WTC11 (cell line): ENCODE measurements at regions not wholly inside any gene's neighbourhood (a gene's known extent, or its start where the extent isn't known, plus 50 kb on each side); places are given as distances from the start of the nearest gene placed in this dataset.

Experiments used
- ATAC-seq: fragments of 200-7000 bp; cut with Tn5 transposase; 2 replicates; pipeline ENCODE4 v1.10.0; 2021; ENCODE audit warnings: mild to moderate bottlenecking, moderate library complexity
- CTCF ChIA-PET: fragments of 300-600 bp; sonication (Branson Sonifier 250); formaldehyde crosslinking; loops from one replicate; lab custom pipeline; 2021; ENCODE audit warnings: antibody characterized with exemption; lab: Charles Lee
- POLR2A ChIA-PET: fragments of 350-600 bp; sonication (Branson Sonifier 250); formaldehyde crosslinking; loops from one replicate; lab custom pipeline; 2021; ENCODE audit warnings: antibody characterized with exemption; lab: Charles Lee
- DNase-seq: peaks from one replicate; pipeline ENCODE4 v3.0.0; 2021; ENCODE audit warnings: low spot score
- H3K27ac Mint-ChIP-seq: 2 replicates; pipeline ENCODE4 v1.8.0; 2021; ENCODE audit warnings: mixed read lengths
- H3K27me3 Mint-ChIP-seq: 2 replicates; pipeline ENCODE4 v1.8.0; 2021; ENCODE audit warnings: low read depth, mild to moderate bottlenecking, moderate library complexity, mixed read lengths
- H3K36me3 Mint-ChIP-seq: 2 replicates; pipeline ENCODE4 v1.8.0; 2021; ENCODE audit warnings: mixed read lengths
- H3K4me1 Mint-ChIP-seq: 2 replicates; pipeline ENCODE4 v1.8.0; 2022; ENCODE audit warnings: mixed read lengths
- H3K4me3 Mint-ChIP-seq: 2 replicates; pipeline ENCODE4 v1.8.0; 2021; ENCODE audit warnings: mild to moderate bottlenecking, moderate library complexity, mixed read lengths
- H3K9me3 Mint-ChIP-seq: 2 replicates; pipeline ENCODE4 v1.8.0; 2021; ENCODE audit warnings: mixed read lengths
- ATF1 ChIP-seq: sonication (generic); formaldehyde crosslinking; IDR thresholded peaks from 2 replicates; pipeline ENCODE4 v1.8.1; 2023; ENCODE audit warnings: mild to moderate bottlenecking, moderate library complexity, missing genetic modification reagents
- CREB1 ChIP-seq: sonication (generic); formaldehyde crosslinking; IDR thresholded peaks from 2 replicates; pipeline ENCODE4 v1.8.0; 2023; ENCODE audit warnings: mild to moderate bottlenecking, missing genetic modification reagents
- EMX1 ChIP-seq: fragments of 250-450 bp; sonication (Bioruptor Pico); IDR thresholded peaks from 2 replicates; pipeline ENCODE4 v1.8.0; 2021; ENCODE audit warnings: mild to moderate bottlenecking
- ETV6 ChIP-seq: sonication (generic); formaldehyde crosslinking; IDR thresholded peaks from 2 replicates; pipeline ENCODE4 v1.8.1; 2022; ENCODE audit warnings: mild to moderate bottlenecking, missing genetic modification reagents
- FOXK1 ChIP-seq: sonication (generic); formaldehyde crosslinking; IDR thresholded peaks from 2 replicates; pipeline ENCODE4 v1.8.0; 2022; ENCODE audit warnings: mild to moderate bottlenecking, moderate library complexity, missing genetic modification reagents
- GABPB1 ChIP-seq: sonication (generic); formaldehyde crosslinking; IDR thresholded peaks from 2 replicates; pipeline ENCODE4 v1.8.1; 2023; ENCODE audit warnings: mild to moderate bottlenecking, missing genetic modification reagents
- TEAD1 ChIP-seq: sonication (generic); formaldehyde crosslinking; IDR thresholded peaks from 2 replicates; pipeline ENCODE4 v1.8.0; 2022; ENCODE audit warnings: mild to moderate bottlenecking, missing genetic modification reagents
- TP53 ChIP-seq: sonication (generic); formaldehyde crosslinking; IDR thresholded peaks from 2 replicates; pipeline ENCODE4 v1.8.1; 2023; ENCODE audit warnings: mild to moderate bottlenecking, missing genetic modification reagents
- ZBTB21 ChIP-seq: sonication (generic); formaldehyde crosslinking; IDR thresholded peaks from 2 replicates; pipeline ENCODE4 v1.8.1; 2023; ENCODE audit warnings: mild to moderate bottlenecking, missing genetic modification reagents, borderline replicate concordance
- ZNF263 ChIP-seq: sonication (generic); formaldehyde crosslinking; IDR thresholded peaks from 2 replicates; pipeline ENCODE4 v1.8.1; 2022; ENCODE audit warnings: low read depth, mild to moderate bottlenecking, moderate library complexity, missing genetic modification reagents
- TF ChIP-seq, protein P1 (sequence below): fragments of 250-450 bp; sonication (Bioruptor Pico); IDR thresholded peaks from 2 replicates; pipeline ENCODE4 v1.9.0; 2021; ENCODE audit warnings: mild to moderate bottlenecking
- TF ChIP-seq, protein P2 (sequence below): sonication (generic); formaldehyde crosslinking; IDR thresholded peaks from 2 replicates; pipeline ENCODE4 v1.8.1; 2023; ENCODE audit warnings: mild to moderate bottlenecking, missing genetic modification reagents, moderate library complexity
- TF ChIP-seq, protein P3 (sequence below): sonication (generic); formaldehyde crosslinking; IDR thresholded peaks from 2 replicates; pipeline ENCODE4 v1.8.1; 2023; ENCODE audit warnings: mild to moderate bottlenecking, missing genetic modification reagents, moderate library complexity

DNA sequence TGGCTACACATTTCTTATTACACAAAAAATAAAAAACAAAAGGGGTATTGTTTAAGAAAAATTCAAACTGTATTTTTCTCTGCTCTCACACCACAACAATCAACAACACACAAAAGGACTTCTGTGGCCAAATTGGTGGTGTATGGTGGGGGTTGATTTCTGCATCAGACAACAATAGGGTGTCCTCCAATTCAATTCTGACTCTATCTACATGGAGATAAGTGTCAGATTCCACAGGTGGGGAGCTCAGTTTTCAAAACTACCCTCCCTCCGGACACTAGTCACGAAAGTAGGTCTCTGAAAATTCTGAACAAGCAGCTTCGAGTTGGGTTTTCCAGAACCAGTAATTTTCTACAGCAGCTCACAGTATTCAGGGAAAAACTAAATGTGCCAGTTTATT, 744.9 kb upstream of the NCAM2 start:
- Mint-ChIP-seq H3K27ac (no peak overlapping the region), H3K36me3 (no peaks in the 10 kb centered on the region), H3K4me3 (no peak overlapping the region), H3K9me3 (no peaks in the 10 kb centered on the region), H3K27me3 (no peaks in the 10 kb centered on the region), H3K4me1 (peaks cover 11% of the 10 kb centered on the region)
- TF ChIP-seq, protein P1, sequence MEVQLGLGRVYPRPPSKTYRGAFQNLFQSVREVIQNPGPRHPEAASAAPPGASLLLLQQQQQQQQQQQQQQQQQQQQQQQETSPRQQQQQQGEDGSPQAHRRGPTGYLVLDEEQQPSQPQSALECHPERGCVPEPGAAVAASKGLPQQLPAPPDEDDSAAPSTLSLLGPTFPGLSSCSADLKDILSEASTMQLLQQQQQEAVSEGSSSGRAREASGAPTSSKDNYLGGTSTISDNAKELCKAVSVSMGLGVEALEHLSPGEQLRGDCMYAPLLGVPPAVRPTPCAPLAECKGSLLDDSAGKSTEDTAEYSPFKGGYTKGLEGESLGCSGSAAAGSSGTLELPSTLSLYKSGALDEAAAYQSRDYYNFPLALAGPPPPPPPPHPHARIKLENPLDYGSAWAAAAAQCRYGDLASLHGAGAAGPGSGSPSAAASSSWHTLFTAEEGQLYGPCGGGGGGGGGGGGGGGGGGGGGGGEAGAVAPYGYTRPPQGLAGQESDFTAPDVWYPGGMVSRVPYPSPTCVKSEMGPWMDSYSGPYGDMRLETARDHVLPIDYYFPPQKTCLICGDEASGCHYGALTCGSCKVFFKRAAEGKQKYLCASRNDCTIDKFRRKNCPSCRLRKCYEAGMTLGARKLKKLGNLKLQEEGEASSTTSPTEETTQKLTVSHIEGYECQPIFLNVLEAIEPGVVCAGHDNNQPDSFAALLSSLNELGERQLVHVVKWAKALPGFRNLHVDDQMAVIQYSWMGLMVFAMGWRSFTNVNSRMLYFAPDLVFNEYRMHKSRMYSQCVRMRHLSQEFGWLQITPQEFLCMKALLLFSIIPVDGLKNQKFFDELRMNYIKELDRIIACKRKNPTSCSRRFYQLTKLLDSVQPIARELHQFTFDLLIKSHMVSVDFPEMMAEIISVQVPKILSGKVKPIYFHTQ (CRISPR knock-in tag) = no peak
- TF ChIP-seq CREB1 (CRISPR knock-in tag) (no peak), ZNF263 (CRISPR knock-in tag) (no peak), TP53 (CRISPR knock-in tag) (no peak)
- TF ChIP-seq, protein P2, sequence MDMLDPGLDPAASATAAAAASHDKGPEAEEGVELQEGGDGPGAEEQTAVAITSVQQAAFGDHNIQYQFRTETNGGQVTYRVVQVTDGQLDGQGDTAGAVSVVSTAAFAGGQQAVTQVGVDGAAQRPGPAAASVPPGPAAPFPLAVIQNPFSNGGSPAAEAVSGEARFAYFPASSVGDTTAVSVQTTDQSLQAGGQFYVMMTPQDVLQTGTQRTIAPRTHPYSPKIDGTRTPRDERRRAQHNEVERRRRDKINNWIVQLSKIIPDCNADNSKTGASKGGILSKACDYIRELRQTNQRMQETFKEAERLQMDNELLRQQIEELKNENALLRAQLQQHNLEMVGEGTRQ (CRISPR knock-in tag) = no peak
- ChIA-PET CTCF (no interaction called here), POLR2A (no interaction called here)
- DNase-seq = no peak
- ATAC-seq = no peak

DNA sequence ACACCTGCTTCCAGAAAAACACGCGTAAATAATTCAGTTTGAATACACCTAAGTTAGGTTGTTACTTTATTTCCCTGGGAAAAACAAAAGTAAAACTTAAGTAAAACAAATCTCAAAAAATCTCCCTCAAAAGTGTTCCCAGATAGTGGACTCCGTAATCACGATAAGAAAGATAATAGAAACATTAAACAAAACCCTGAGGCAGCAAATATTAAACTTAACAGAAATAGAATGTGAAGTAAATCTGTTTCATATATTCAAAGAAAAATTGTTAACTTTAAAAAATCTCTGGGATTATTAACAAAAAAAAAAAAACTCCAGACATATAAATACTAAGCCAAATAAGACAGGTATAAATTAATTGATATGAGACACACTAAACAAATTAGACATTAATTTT, 743.2 kb upstream of the NCAM2 start:
- H3K4me3 Mint-ChIP-seq = no peak overlapping the region
- CTCF ChIA-PET = no interaction called here

DNA sequence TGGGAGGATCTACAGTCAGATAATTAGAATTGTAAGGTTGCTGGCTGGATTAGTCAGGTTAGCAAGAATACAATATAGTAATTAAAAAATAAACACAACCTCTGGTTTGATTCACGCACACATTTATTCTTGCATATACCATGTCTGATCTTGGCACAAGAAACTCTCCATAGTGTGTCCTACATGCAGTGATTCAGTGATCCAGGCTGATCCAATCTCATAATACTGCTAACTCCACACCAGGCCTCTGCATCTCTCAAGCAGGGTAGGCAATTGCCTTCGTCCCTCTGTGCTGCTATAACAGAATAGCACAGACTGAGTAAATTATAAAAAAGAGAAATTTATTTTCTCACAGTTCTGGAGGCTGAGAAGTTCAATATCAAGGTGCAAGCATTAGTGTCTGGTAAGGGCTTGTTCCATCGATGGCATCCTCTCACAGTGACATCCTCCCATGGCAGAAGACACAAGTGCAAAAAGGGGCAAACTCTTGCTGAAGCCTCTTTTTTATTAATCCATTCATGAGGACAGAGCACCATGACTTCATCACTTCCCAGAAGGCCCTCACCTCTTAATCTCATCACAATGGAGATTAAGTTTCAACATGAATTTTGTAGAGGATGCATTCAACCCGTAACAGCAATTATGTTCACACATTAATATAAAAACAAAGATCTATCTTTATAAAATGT, 741.0 kb upstream of the NCAM2 start:
- ATAC-seq = no peak
- H3K4me1 Mint-ChIP-seq = peaks cover 11% of the 10 kb centered on the region

More for the DNA sequence above, 743.2 kb upstream of the NCAM2 start:
- no peak overlapping the region for H3K27ac Mint-ChIP-seq
- no peaks in the 10 kb centered on the region for H3K27me3 Mint-ChIP-seq
- POLR2A ChIA-PET = no interaction called here
- no peaks in the 10 kb centered on the region for H3K36me3 Mint-ChIP-seq
- TF ChIP-seq FOXK1 (CRISPR knock-in tag) (no peak), GABPB1 (CRISPR knock-in tag) (no peak)
- peaks cover 11% of the 10 kb centered on the region for H3K4me1 Mint-ChIP-seq
- no peaks in the 10 kb centered on the region for H3K9me3 Mint-ChIP-seq
- ATAC-seq (no peak), DNase-seq (no peak)

DNA sequence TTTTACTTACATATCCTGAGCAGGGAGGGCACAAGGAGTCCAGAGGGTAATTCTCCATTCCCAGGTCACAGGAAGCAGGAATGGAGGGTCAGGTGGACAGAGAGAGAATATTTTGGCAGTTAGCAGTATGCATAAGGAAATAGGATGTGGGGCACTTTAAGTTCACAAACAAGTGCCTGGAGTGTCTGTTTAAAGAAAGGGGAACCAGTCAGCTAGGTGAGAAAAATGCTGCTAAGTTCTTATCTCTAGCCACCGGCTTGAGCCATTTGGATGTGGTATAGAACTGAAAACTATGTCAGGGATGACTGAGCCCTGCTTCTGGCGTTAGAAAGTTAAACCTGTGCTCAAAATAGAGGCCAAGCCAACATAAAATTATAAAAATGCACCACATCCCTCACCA, 739.7 kb upstream of the NCAM2 start:
- ATAC-seq = no peak
- Mint-ChIP-seq H3K9me3 (no peaks in the 10 kb centered on the region), H3K4me3 (no peak overlapping the region), H3K36me3 (no peaks in the 10 kb centered on the region), H3K27me3 (no peaks in the 10 kb centered on the region), H3K27ac (no peak overlapping the region), H3K4me1 (peaks cover 2% of the 10 kb centered on the region; the same call in 1 of the 2 replicates)
- no peak for DNase-seq
- ChIA-PET CTCF (no interaction called here), POLR2A (no interaction called here)
- TF ChIP-seq ETV6 (CRISPR knock-in tag) = no peak
- no peak for TF ChIP-seq ATF1 (CRISPR knock-in tag)
- no peak for TF ChIP-seq ZBTB21 (CRISPR knock-in tag)
- TF ChIP-seq TEAD1 = no peak
- no peak for TF ChIP-seq EMX1 (CRISPR knock-in tag)

More for the DNA sequence above, 741.0 kb upstream of the NCAM2 start:
- Mint-ChIP-seq H3K27ac (no peak overlapping the region), H3K27me3 (no peaks in the 10 kb centered on the region), H3K4me3 (no peak overlapping the region), H3K9me3 (no peaks in the 10 kb centered on the region), H3K36me3 (no peaks in the 10 kb centered on the region)
- TF ChIP-seq, protein P3, sequence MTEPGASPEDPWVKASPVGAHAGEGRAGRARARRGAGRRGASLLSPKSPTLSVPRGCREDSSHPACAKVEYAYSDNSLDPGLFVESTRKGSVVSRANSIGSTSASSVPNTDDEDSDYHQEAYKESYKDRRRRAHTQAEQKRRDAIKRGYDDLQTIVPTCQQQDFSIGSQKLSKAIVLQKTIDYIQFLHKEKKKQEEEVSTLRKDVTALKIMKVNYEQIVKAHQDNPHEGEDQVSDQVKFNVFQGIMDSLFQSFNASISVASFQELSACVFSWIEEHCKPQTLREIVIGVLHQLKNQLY (CRISPR knock-in tag) = no peak
- POLR2A ChIA-PET = no interaction called here
- CTCF ChIA-PET = no interaction called here
- DNase-seq = no peak
